ENCODE measurements at regions not wholly inside any gene's neighbourhood (a gene's known extent, or its start where the extent isn't known, plus 50 kb on each side); places are given as distances from the start of the nearest gene placed in this dataset.

- intact Hi-C loops (cut with DNase I), result no loop called here
- Histone ChIP-seq H3K4me3 (no peak overlapping the region), H3K27me3 (no peaks in the 10 kb centered on the region), H3K36me3 (no peaks in the 10 kb centered on the region), H3K9me3 (no peaks in the 10 kb centered on the region), H3K4me1 (no peaks in the 10 kb centered on the region), H3K27ac (peak overlapping the region; percentile 56 to 64 (median 60))
- 53 to 62% methylated on average over 6 of the region's 6 CpGs for WGBS, 2 donors
- DNase-seq, result no peak
- peak in 3 of 4 donors; percentile 22 to 58 (median 38) for TF ChIP-seq EP300 (IDR thresholded peaks at IDR 0.05)
- no peak for TF ChIP-seq POLR2A (IDR thresholded peaks at IDR 0.05)
- TF ChIP-seq CTCF (IDR thresholded peaks at IDR 0.05), result no peak
- peak; percentile 47 to 63 (median 54) for TF ChIP-seq POLR2AphosphoS5 (IDR thresholded peaks at IDR 0.05)
Observed at GRCh38 chr15:61558172-61559136, 329.4 kb upstream of the RORA start.

- WGBS, 2 donors, result 51 to 68% methylated on average over 5 of the region's 5 CpGs
- intact Hi-C loops (cut with DNase I), result no loop called here
- TF ChIP-seq CTCF (IDR thresholded peaks at IDR 0.05), result no peak
- TF ChIP-seq POLR2A (IDR thresholded peaks at IDR 0.05), result no peak
- no peak for TF ChIP-seq POLR2AphosphoS5 (IDR thresholded peaks at IDR 0.05)
- no peak for TF ChIP-seq EP300 (IDR thresholded peaks at IDR 0.05)
Observed at GRCh38 chr15:61556037-61556648, 327.0 kb upstream of the RORA start.

GRCh38 chr15:61549727-61550126 lies 320.6 kb upstream of the RORA start:
- no peaks in the 10 kb centered on the region for H3K36me3 ChIP-seq
- H3K4me1 ChIP-seq, result no peaks in the 10 kb centered on the region
- peaks cover 0 to 2% (median 0%) of the 10 kb centered on the region in 4 donors for H3K9me3 ChIP-seq
- H3K4me3 ChIP-seq, result no peak overlapping the region
- H3K27ac ChIP-seq, result no peak overlapping the region
- intact Hi-C loops (cut with DNase I), result no loop called here
- WGBS, 2 donors, result 31 to 58% methylated on average over 1 of the region's 1 CpG
- H3K27me3 ChIP-seq, result no peaks in the 10 kb centered on the region
- TF ChIP-seq POLR2A (IDR thresholded peaks at IDR 0.05) (no peak), EP300 (IDR thresholded peaks at IDR 0.05) (no peak), POLR2AphosphoS5 (IDR thresholded peaks at IDR 0.05) (no peak), CTCF (IDR thresholded peaks at IDR 0.05) (no peak)
- DNase-seq, result no peak

More at GRCh38 chr15:61556037-61556648, 327.0 kb upstream of the RORA start:
- H3K27me3 ChIP-seq, result no peaks in the 10 kb centered on the region
- DNase-seq, result no peak
- no peaks in the 10 kb centered on the region for H3K36me3 ChIP-seq
- peaks cover 0 to 2% (median 0%) of the 10 kb centered on the region in 4 donors for H3K9me3 ChIP-seq
- H3K4me3 ChIP-seq, result no peak overlapping the region
- no peaks in the 10 kb centered on the region for H3K4me1 ChIP-seq
- no peak overlapping the region for H3K27ac ChIP-seq

- WGBS, 2 donors, result 69 to 73% methylated on average over 5 of the region's 5 CpGs
- no peak overlapping the region for H3K4me3 ChIP-seq
- H3K27ac ChIP-seq, result no peak overlapping the region
- H3K4me1 ChIP-seq, result peaks cover 0 to 5% (median 0%) of the 10 kb centered on the region in 4 donors
- no peak for DNase-seq
- H3K9me3 ChIP-seq, result no peaks in the 10 kb centered on the region
- H3K36me3 ChIP-seq, result no peaks in the 10 kb centered on the region
- TF ChIP-seq POLR2A (IDR thresholded peaks at IDR 0.05), result no peak
- intact Hi-C loops (cut with DNase I), result no loop called here
- no peaks in the 10 kb centered on the region for H3K27me3 ChIP-seq
Observed at GRCh38 chr15:61545763-61546162, 316.7 kb upstream of the RORA start.

GRCh38 chr15:61541516-61541915 lies 312.4 kb upstream of the RORA start:
- peaks cover 0 to 5% (median 0%) of the 10 kb centered on the region in 4 donors for H3K4me1 ChIP-seq
- intact Hi-C loops (cut with DNase I), result no loop called here
- H3K9me3 ChIP-seq, result no peaks in the 10 kb centered on the region
- H3K27ac ChIP-seq, result no peak overlapping the region
- no peak for DNase-seq
- TF ChIP-seq CTCF (IDR thresholded peaks at IDR 0.05) (no peak), POLR2A (IDR thresholded peaks at IDR 0.05) (no peak), POLR2AphosphoS5 (IDR thresholded peaks at IDR 0.05) (no peak), EP300 (IDR thresholded peaks at IDR 0.05) (no peak)
- no peaks in the 10 kb centered on the region for H3K36me3 ChIP-seq
- H3K4me3 ChIP-seq, result no peak overlapping the region
- H3K27me3 ChIP-seq, result no peaks in the 10 kb centered on the region
- 80 to 88% methylated on average over 1 of the region's 1 CpG for WGBS, 2 donors
